Ramos (cell line): ENCODE measurements at regions not wholly inside any gene's neighbourhood (a gene's known extent, or its start where the extent isn't known, plus 50 kb on each side); places are given as distances from the start of the nearest gene placed in this dataset.

Experiments used
- in situ Hi-C: fragments of 300-500 bp; cut with MboI; formaldehyde crosslinking; loops from one replicate; pipeline ENCODE4 v1.14.3; 2022; ENCODE audit warnings: low sequenced_read_pairs; ENCODE audit not compliant: unreplicated experiment

- in situ Hi-C loops: no loop called here
Observed at GRCh38 chr16:7107436-7107835, 225.2 kb upstream of the RBFOX1 start.

DNA sequence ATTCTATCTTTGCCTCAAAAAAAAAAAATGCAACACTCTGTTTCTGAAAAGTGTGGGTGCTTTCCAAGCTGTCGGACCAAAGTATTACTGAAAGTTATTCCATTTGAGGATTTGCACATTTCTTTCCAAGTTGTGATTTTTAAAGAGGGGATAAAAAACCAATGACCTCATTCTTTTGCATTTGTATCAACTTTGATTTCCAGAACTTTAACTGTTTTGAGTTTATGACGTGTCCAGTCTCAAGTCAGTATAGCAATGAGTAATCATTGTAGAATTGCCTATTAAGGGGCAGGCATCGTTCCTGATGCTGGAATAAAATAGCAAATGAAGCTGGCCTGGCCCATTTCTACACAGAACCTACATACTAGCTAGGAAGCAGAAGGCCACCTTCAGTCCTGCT, 229.6 kb upstream of the RBFOX1 start:
- in situ Hi-C loops: no loop called here

DNA sequence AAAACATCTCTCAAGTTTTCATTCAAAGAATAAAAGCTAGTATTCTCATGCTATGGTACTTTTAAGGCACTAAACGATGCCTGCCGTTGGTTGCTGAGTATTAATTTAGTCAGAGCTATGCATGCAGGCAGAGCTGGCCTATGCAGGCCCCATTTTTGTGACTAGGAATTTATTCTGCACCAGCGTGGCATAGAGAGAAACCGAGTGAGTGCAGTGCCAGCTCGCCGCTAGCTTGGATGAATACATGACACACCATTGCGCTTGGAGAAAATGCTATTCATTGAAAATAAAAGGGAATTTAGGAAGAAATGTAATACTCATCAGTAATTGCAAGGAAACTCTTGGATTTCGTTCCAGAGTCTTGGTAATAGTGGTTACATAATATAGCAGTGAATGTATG, 231.6 kb upstream of the RBFOX1 start:
- in situ Hi-C loops: no loop called here

- in situ Hi-C loops: no loop called here
Observed at GRCh38 chr16:7097518-7097917, 235.1 kb upstream of the RBFOX1 start.

DNA sequence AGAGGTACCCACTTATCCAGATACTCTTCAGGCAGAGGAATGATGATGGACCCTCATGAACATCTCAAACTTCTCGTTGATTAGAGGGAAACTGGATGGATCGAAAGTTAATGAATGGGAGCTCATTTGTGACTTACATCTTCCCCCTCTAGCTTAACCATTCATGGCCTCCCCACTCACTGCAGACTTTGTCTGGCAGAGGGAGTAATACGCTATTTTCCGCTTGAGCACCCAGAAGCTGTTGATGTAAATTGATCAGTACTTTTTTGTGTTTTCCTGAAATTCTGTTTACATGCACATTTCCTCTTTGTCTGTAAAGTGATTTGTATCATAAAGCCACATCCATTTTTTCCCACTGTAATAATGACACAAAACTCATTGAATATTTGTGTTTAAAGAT, 239.1 kb upstream of the RBFOX1 start:
- in situ Hi-C loops: no loop called here

- in situ Hi-C loops: no loop called here
Observed at GRCh38 chr16:7090628-7091115, 242.0 kb upstream of the RBFOX1 start.

DNA sequence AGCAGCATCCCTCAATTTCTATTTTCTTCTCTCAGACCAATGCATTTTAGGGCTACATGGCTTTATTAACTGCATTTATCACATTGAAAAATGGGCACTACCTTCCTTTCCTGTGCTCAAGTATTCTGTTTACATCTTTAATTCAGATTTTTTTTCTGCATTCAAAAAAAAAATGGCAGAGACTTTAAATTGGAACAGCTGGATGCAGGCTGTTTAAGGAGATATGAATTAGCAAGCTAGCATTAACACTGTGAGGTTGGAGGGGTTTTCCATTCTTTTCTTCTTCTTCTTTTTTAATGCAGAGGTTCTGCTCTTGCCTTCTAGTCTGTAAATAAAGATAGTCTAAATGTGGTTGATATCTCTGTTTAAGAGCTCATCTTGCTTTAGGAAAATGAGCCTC, 242.9 kb upstream of the RBFOX1 start:
- in situ Hi-C loops: no loop called here

- in situ Hi-C loops: no loop called here
Observed at GRCh38 chr16:7088711-7089110, 243.9 kb upstream of the RBFOX1 start.

- in situ Hi-C loops: no loop called here
Observed at GRCh38 chr16:7086822-7087616, 245.6 kb upstream of the RBFOX1 start.

DNA sequence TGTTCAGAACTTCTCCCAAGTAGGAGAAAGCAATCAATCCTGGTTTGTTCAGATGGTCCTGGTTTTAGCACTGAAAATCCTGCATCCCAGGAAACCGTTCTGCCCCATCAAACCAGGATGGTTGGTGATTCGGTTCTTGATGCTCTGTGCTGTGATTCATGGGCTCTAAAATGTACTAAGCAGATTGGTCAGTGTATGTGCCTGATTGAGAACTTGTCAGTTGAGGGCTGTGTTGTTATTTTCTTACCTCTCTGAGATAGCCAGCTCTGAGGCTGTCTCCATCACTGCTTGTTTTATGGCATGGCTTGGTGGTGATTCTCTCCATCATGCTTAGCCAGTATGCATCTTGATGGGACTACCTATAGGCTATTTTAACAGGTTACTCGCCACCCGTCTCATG, 246.9 kb upstream of the RBFOX1 start:
- in situ Hi-C loops: no loop called here

- in situ Hi-C loops: no loop called here
Observed at GRCh38 chr16:7083096-7083495, 249.5 kb upstream of the RBFOX1 start.

GRCh38 chr16:7077636-7078035, 255.0 kb upstream of the RBFOX1 start:
- in situ Hi-C loops: no loop called here

GRCh38 chr16:7074715-7075114, 257.9 kb upstream of the RBFOX1 start:
- in situ Hi-C loops: no loop called here

DNA sequence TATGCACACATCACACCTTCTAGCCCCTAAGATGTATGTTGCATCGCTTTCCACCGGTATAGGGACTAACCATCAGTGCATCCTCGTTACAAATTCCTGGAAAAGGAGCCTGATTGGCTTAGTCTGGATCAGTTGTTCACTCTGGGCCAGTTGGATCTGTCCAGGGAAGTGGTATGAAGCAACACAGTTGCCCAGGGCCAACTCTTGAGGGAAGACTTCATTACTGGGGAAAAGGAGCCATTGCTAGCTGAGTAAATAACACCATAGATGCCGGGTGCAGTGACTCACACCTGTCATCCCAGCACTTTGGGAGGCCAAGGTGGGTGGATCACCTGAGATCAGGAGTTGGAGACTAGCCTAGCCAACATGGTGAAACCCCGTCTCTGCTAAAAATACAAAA, 275.2 kb upstream of the RBFOX1 start:
- in situ Hi-C loops: no loop called here

DNA sequence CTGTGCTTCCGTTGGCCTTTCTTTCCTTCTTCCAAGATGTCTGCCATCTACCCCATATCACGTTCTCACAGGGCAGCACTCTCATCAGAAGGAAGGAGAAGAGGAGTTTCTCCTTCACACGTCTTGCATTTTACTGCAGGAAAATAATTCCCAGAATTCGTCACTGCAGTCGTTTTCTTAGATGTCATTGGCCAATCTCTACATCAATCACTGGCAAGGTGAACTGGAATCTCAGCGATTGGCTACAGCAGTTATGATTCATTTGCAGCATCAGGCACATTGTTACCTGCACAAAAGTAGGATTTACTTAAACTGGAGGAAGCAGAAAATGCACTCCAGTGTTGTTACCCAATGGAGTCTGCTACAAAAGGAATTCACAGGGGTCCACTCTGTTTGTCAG, 277.2 kb upstream of the RBFOX1 start:
- in situ Hi-C loops: no loop called here

GRCh38 chr16:7051591-7052349, 280.9 kb upstream of the RBFOX1 start:
- in situ Hi-C loops: no loop called here

- in situ Hi-C loops: no loop called here
Observed at GRCh38 chr16:7044331-7044730, 288.3 kb upstream of the RBFOX1 start.

- in situ Hi-C loops: no loop called here
Observed at GRCh38 chr16:7038475-7038874, 294.2 kb upstream of the RBFOX1 start.

DNA sequence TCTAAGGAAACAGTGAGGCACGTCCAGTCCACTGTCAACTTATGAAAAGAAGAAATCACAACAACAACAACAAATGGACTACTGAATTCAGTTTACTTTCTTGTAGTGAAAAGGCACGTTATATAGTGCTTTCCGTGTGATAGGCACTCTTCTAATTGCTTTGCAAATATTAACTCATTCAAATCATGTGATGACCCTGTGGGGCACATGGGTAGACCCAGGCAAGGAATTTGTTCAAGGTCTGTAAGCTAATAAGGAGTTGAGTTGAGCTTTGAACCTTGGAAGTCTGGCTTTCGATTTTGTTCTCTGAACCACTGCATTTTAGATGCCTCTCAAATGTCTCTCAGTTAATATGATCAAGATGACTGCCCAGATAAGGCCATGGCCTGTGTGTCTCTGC, 295.1 kb upstream of the RBFOX1 start:
- in situ Hi-C loops: no loop called here

DNA sequence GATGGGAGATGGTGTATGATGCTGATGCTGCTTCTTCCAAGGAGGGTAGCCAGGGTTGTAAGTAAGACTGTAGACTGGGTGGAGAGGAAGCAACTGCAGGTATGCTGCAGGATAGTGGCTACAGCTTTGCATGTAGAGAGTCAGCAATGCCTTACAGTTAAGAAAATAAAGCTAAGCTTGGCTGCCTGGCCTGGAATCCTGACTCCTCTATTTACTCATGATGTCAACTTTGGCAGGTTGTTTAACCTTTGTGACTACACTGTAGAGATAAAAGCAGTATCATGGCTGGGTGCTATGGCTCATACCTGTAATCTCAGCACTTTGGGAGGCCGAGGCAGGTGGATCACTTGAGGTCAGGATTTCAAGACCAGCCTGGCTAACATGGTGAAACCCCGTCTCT, 301.6 kb upstream of the RBFOX1 start:
- in situ Hi-C loops: no loop called here

DNA sequence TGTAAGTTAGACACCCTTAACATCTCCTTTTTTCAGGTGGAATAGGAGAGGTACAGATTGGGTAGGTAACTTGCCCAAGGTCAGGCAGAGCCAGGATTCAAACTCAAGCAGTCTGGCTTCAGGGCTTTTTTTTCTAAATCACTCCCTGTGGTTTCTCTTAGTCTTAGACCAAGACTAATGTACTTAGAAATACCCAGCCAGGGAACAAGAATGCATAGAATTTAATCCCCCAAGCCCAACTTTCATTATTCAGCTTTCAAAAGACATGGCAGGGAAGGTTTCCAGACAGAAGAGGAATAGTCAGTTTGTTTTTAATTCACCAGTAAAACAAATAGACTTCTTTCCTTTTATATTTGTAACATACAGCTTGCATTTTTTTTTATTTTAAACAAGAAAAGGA, 305.2 kb upstream of the RBFOX1 start:
- in situ Hi-C loops: no loop called here

GRCh38 chr16:7026639-7027038, 306.0 kb upstream of the RBFOX1 start:
- in situ Hi-C loops: no loop called here
